RKO (cell line): ENCODE measurements at regions not wholly inside any gene's neighbourhood (a gene's known extent, or its start where the extent isn't known, plus 50 kb on each side); places are given as distances from the start of the nearest gene placed in this dataset.

Experiments used
- DNase-seq: peaks from one replicate; pipeline ENCODE4 v3.0.0-alpha.2; 2016; ENCODE audit warnings: low spot score

DNA sequence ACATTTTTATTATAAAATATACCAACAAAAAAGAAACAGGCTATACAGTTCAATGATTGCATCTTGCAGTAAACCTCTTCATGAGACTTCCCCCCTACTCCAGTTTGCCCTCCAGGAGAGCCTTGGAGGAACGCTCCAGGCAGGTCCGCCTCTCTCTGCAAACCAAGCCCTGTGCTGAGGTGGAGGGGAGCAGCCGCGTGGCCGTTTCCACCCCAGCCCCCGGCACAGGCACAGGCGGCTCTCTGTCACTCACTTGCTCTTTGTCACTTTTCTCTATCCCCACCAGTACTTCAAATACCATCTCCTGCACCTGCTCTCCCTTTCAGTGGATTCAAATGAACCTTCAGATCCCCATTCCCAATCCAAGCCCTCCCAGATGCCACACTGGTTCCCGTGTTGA lies 479.9 kb downstream of the OCA2 start:
- DNase-seq: no peak

- DNase-seq: no peak
Measured at GRCh38 chr15:27617013-27617412, 482.1 kb downstream of the OCA2 start.

DNA sequence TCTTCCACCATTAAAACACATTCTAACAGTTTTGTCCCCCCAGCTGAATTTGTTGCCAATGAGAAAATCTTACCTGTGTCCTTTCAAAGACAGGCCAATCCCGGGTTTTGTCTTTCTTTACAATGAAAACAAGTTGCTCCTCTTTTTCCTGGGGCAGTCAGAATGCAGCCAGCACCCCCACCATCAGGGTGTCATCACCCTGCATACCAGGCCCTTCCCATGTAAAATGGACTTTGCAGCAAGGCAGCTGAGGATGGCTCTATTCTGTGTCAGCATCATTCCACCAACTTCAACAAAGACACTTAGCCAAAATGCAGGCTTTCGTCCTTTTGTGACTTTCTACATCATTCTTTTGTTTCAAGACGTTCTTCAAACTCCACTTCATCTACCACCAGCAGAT lies 490.9 kb downstream of the OCA2 start:
- DNase-seq: no peak

DNA sequence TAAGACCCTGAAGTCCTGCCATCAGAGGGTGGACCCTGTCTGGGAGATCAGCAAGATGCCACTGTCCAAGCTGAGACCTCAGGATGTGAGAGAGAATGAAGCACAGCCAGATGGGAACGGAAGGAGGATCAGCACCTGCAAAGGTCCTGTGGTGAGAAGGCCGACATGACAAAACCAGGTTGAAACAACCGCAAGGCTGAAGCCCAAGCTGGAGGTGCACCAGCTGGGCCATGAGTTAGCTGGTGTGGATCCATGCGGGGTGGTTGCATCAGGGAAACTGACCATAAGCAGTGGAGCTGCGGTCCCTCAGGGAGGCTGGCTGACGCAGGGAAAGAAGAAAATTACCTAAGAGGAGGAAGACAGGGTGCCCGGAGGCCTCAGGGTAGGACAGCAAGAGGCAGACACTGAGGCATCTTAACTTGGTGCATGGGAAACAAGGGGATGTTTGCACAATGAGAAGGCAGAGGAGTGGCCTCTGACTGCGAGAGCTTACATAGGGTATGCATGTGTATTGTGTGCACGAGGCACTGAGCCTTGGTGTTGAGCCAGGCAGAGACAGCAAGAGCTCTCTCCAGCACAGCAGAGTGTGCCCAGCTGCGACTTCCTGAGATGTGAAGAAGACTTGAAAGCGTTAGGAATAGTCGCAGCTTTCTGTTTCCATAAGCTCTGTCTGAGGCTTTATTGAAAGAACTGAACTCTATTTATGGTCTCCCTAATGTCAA lies 497.7 kb downstream of the OCA2 start:
- DNase-seq: no peak

- no peak for DNase-seq
Measured at GRCh38 chr15:27599034-27599433, 500.1 kb downstream of the OCA2 start.

DNA sequence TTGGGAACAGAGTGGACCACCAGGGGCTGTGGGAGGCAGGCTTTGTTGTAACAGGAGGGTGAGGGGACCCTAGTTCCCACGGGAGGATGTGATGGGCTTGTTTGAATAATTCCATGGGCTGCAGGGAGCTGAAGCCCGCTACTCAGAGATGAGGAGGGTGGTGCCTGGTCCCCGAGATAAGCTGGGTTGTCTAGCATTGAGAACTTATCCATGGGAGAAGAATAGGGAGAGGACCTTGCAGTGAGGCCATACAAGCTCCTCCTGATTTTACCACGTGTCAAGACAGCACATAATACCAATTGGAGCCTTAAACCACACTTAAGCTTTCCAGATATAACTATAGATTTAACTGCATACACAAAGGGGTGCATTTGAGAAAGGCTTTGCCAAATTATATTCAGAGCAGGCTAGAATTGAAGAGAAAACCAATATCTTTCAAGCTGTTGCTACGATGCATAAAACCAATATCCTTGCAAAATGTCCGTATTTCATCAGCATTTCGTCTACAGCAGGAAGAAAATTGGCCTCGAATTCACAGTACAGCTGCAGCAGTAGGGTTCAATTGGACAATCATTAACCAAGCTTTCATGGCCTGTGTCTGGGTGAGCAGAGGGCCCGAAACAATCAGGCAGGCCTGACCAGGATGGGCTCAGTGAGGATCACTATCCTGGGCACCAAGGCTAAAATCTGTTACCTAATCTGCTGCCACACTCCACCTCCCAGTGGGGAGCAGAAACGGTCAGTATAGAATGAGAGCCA lies 500.7 kb downstream of the OCA2 start:
- no peak for DNase-seq

DNA sequence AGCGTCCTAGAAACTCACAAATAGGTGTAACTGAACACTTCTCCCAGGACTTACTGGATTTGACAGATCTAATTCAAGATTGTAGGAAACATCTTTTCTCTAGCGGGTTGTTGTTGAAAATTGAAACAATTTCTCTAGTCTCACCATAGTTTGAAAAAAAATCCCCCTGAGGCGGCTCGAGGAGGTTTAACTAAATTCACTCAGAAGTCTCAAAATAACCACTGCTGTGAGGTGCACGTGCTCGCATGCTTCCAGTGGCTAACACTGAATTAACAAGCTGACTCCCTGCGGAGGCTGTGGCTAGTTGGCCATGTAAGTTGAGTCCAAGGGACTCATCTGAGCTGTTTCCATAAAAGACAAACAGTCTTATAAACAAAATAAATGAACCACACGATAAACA lies 503.9 kb downstream of the OCA2 start:
- DNase-seq: no peak

DNA sequence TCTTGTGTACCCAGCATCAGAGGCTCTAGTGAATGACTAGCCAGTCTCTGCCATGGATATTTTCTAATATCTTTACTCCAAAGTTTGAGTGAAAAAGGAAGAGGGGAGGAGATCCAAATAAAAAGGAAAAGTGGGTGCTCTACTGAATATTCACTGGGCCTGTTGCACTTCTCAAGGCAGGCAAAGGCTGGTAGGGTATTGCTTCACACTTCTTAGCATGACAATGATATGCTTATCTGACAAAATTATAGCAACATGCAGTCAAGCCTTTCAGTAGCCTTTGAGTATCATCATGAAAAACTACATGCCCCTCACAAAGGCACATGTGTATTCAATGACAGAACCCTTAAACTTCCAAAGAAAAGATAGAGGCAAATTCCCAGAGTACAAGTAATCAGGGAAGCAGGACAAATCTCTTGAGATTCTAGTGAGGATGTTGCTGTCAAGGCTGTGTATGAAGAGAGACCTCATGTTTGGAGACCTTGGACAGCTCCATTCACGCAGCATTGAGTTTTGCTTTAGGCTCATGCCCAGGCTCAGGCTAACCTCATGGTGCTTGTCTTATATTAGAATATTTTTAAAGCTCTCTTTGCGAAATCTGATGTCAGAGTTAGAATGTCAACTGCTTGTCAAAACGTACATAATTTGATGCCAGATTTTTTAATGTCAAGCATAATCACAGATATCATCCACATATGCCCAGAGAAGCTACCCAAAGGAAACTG lies 506.9 kb downstream of the OCA2 start:
- peak; percentile 9 for DNase-seq
